WTC11 (cell line): ENCODE measurements at regions not wholly inside any gene's neighbourhood (a gene's known extent, or its start where the extent isn't known, plus 50 kb on each side); places are given as distances from the start of the nearest gene placed in this dataset.

ENCODE experiments used
- ELF4 ChIP-seq: sonication (generic); formaldehyde crosslinking; IDR thresholded peaks from 2 replicates; pipeline ENCODE4 v1.8.1; 2022; ENCODE audit warnings: low read depth, mild to moderate bottlenecking, moderate library complexity, missing genetic modification reagents
- FOXJ3 ChIP-seq: sonication (generic); formaldehyde crosslinking; IDR thresholded peaks from 2 replicates; pipeline ENCODE4 v1.9.0; 2021; ENCODE audit warnings: missing genetic modification reagents, mild to moderate bottlenecking, borderline replicate concordance
- IRF2 ChIP-seq: sonication (generic); formaldehyde crosslinking; IDR thresholded peaks from 2 replicates; pipeline ENCODE4 v1.8.0; 2022; ENCODE audit warnings: low read depth, missing genetic modification reagents, borderline replicate concordance
- TEAD1 ChIP-seq: sonication (generic); formaldehyde crosslinking; IDR thresholded peaks from 2 replicates; pipeline ENCODE4 v1.8.0; 2022; ENCODE audit warnings: mild to moderate bottlenecking, missing genetic modification reagents
- ZNF263 ChIP-seq: sonication (generic); formaldehyde crosslinking; IDR thresholded peaks from 2 replicates; pipeline ENCODE4 v1.8.1; 2022; ENCODE audit warnings: low read depth, mild to moderate bottlenecking, moderate library complexity, missing genetic modification reagents
- ZNF317 ChIP-seq: sonication (generic); formaldehyde crosslinking; IDR thresholded peaks from 2 replicates; pipeline ENCODE4 v1.8.1; 2023; ENCODE audit warnings: low read depth, mild to moderate bottlenecking, moderate library complexity, missing genetic modification reagents, borderline replicate concordance
- TF ChIP-seq, protein P1 (sequence below): sonication (generic); formaldehyde crosslinking; IDR thresholded peaks from 2 replicates; pipeline ENCODE4 v1.8.1; 2023; ENCODE audit warnings: mild to moderate bottlenecking, missing genetic modification reagents, moderate library complexity
- TF ChIP-seq, protein P2 (sequence below): sonication (generic); formaldehyde crosslinking; IDR thresholded peaks from 2 replicates; pipeline ENCODE4 v1.8.1; 2023; ENCODE audit warnings: mild to moderate bottlenecking, missing genetic modification reagents, moderate library complexity
- TF ChIP-seq, protein P3 (sequence below): fragments of 250-450 bp; sonication (Bioruptor Pico); IDR thresholded peaks from 2 replicates; pipeline ENCODE4 v1.9.0; 2021; ENCODE audit warnings: mild to moderate bottlenecking
- TF ChIP-seq, protein P4 (sequence below): fragments of 200-600 bp; IDR thresholded peaks from 2 replicates; pipeline ENCODE4 v1.8.0; 2022; ENCODE audit warnings: antibody characterized with exemption
- TF ChIP-seq, protein P5 (sequence below): sonication (generic); formaldehyde crosslinking; IDR thresholded peaks from 2 replicates; pipeline ENCODE4 v1.8.1; 2022; ENCODE audit warnings: low read depth, mild to moderate bottlenecking, moderate library complexity, missing genetic modification reagents, borderline replicate concordance
- TF ChIP-seq, protein P6 (sequence below): sonication (generic); formaldehyde crosslinking; IDR thresholded peaks from 2 replicates; pipeline ENCODE4 v1.8.0; 2022; ENCODE audit warnings: missing genetic modification reagents

DNA sequence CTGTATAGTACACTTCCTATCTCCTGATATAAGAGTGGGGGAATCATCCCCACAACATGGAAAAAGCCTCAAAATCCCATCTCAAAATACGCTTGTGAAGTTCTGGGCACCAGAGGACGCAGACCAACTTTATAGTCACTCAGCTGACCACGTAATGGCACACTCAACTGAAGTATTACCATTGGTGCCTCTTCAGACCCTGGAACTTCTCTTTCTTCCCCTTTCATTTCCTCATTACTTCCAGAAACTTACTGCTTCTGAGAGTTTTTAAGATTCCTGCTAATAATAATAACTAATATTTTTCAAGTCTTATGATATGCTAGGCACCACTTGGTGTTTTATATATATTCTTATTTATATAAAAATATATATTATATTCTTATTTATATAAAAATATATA is 202.6 kb downstream of the PTPRC start:
- TF ChIP-seq ZNF317 (CRISPR knock-in tag), result no peak
- TF ChIP-seq IRF2 (CRISPR knock-in tag), result no peak
- TF ChIP-seq, protein P1, sequence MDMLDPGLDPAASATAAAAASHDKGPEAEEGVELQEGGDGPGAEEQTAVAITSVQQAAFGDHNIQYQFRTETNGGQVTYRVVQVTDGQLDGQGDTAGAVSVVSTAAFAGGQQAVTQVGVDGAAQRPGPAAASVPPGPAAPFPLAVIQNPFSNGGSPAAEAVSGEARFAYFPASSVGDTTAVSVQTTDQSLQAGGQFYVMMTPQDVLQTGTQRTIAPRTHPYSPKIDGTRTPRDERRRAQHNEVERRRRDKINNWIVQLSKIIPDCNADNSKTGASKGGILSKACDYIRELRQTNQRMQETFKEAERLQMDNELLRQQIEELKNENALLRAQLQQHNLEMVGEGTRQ, result no peak
- TF ChIP-seq, protein P2, sequence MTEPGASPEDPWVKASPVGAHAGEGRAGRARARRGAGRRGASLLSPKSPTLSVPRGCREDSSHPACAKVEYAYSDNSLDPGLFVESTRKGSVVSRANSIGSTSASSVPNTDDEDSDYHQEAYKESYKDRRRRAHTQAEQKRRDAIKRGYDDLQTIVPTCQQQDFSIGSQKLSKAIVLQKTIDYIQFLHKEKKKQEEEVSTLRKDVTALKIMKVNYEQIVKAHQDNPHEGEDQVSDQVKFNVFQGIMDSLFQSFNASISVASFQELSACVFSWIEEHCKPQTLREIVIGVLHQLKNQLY (CRISPR knock-in tag), result no peak
- TF ChIP-seq, protein P3, sequence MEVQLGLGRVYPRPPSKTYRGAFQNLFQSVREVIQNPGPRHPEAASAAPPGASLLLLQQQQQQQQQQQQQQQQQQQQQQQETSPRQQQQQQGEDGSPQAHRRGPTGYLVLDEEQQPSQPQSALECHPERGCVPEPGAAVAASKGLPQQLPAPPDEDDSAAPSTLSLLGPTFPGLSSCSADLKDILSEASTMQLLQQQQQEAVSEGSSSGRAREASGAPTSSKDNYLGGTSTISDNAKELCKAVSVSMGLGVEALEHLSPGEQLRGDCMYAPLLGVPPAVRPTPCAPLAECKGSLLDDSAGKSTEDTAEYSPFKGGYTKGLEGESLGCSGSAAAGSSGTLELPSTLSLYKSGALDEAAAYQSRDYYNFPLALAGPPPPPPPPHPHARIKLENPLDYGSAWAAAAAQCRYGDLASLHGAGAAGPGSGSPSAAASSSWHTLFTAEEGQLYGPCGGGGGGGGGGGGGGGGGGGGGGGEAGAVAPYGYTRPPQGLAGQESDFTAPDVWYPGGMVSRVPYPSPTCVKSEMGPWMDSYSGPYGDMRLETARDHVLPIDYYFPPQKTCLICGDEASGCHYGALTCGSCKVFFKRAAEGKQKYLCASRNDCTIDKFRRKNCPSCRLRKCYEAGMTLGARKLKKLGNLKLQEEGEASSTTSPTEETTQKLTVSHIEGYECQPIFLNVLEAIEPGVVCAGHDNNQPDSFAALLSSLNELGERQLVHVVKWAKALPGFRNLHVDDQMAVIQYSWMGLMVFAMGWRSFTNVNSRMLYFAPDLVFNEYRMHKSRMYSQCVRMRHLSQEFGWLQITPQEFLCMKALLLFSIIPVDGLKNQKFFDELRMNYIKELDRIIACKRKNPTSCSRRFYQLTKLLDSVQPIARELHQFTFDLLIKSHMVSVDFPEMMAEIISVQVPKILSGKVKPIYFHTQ (CRISPR knock-in tag), result no peak
- TF ChIP-seq, protein P4, sequence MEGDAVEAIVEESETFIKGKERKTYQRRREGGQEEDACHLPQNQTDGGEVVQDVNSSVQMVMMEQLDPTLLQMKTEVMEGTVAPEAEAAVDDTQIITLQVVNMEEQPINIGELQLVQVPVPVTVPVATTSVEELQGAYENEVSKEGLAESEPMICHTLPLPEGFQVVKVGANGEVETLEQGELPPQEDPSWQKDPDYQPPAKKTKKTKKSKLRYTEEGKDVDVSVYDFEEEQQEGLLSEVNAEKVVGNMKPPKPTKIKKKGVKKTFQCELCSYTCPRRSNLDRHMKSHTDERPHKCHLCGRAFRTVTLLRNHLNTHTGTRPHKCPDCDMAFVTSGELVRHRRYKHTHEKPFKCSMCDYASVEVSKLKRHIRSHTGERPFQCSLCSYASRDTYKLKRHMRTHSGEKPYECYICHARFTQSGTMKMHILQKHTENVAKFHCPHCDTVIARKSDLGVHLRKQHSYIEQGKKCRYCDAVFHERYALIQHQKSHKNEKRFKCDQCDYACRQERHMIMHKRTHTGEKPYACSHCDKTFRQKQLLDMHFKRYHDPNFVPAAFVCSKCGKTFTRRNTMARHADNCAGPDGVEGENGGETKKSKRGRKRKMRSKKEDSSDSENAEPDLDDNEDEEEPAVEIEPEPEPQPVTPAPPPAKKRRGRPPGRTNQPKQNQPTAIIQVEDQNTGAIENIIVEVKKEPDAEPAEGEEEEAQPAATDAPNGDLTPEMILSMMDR, result no peak
- TF ChIP-seq TEAD1 (CRISPR knock-in tag), result no peak
- TF ChIP-seq, protein P5, sequence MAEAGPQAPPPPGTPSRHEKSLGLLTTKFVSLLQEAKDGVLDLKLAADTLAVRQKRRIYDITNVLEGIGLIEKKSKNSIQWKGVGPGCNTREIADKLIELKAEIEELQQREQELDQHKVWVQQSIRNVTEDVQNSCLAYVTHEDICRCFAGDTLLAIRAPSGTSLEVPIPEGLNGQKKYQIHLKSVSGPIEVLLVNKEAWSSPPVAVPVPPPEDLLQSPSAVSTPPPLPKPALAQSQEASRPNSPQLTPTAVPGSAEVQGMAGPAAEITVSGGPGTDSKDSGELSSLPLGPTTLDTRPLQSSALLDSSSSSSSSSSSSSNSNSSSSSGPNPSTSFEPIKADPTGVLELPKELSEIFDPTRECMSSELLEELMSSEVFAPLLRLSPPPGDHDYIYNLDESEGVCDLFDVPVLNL (CRISPR knock-in tag), result no peak
- TF ChIP-seq, protein P6, sequence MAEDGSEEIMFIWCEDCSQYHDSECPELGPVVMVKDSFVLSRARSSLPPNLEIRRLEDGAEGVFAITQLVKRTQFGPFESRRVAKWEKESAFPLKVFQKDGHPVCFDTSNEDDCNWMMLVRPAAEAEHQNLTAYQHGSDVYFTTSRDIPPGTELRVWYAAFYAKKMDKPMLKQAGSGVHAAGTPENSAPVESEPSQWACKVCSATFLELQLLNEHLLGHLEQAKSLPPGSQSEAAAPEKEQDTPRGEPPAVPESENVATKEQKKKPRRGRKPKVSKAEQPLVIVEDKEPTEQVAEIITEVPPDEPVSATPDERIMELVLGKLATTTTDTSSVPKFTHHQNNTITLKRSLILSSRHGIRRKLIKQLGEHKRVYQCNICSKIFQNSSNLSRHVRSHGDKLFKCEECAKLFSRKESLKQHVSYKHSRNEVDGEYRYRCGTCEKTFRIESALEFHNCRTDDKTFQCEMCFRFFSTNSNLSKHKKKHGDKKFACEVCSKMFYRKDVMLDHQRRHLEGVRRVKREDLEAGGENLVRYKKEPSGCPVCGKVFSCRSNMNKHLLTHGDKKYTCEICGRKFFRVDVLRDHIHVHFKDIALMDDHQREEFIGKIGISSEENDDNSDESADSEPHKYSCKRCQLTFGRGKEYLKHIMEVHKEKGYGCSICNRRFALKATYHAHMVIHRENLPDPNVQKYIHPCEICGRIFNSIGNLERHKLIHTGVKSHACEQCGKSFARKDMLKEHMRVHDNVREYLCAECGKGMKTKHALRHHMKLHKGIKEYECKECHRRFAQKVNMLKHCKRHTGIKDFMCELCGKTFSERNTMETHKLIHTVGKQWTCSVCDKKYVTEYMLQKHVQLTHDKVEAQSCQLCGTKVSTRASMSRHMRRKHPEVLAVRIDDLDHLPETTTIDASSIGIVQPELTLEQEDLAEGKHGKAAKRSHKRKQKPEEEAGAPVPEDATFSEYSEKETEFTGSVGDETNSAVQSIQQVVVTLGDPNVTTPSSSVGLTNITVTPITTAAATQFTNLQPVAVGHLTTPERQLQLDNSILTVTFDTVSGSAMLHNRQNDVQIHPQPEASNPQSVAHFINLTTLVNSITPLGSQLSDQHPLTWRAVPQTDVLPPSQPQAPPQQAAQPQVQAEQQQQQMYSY, result no peak
- no peak for TF ChIP-seq ELF4
- no peak for TF ChIP-seq ZNF263 (CRISPR knock-in tag)
- TF ChIP-seq FOXJ3 (CRISPR knock-in tag), result no peak
